ENCODE measurements at regions not wholly inside any gene's neighbourhood (a gene's known extent, or its start where the extent isn't known, plus 50 kb on each side); places are given as distances from the start of the nearest gene placed in this dataset.

DNA sequence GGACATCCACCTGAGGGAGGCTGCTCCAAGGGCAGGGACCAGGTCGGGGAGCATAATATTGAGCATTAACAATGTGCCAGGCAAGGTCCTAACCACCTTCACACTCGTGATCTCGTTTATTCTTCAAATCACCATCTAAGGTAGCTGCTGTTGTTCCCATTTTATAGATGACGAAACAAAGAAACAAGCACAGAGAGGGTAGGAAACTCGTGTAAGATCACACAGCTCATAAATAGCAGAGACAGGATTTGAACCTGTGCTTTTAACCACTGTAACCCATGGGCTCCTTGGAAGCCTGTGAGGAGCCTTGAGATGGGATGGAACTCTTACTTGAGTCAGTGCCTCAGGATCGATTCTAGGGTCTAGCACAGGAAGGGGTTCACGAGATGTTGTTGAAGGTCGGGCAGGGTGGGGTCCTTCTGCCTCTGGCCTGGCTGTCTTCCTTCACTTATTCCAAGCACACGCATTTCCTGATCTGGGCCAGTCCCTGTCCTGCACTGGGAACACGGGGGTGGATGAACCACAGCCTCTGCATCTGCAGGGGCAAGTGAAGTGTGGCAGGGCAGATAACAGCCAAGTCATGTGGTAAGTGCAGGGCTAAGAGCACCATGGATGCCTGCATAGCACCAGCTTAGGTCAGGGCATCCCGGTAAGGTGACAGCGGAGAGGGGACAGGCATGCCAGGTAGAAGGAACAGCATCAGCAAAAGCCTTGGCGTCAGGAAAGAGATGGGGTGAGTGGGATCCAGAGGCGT, 188.1 kb downstream of the MELK start:
- Histone ChIP-seq H3K27ac (no peak overlapping the region), H3K27me3 (ENCODE audit: insufficient read depth, low read depth) (peaks cover 32% of the 10 kb centered on the region; the same call in 1 of the 2 replicates), H3K36me3 (ENCODE audit: low read depth) (no peaks in the 10 kb centered on the region), H3K4me3 (no peak overlapping the region), H3F3A (ENCODE audit: insufficient read depth, low read depth) (no peaks in the 10 kb centered on the region), H3K9me3 (ENCODE audit: insufficient read depth, low read depth) (no peaks in the 10 kb centered on the region), H3K4me1 (replicated peaks; ENCODE audit: insufficient read depth) (no peaks in the 10 kb centered on the region), H3K79me2 (ENCODE audit: low read depth) (no peaks in the 10 kb centered on the region), H4K20me1 (ENCODE audit: insufficient read depth) (no peaks in the 10 kb centered on the region), H2AFZ (no peak overlapping the region), H3K9me2 (ENCODE audit: insufficient read depth) (no peaks in the 10 kb centered on the region), H3K4me2 (no peak overlapping the region)
- BruUV-seq (replicated peaks), result no TSS peak
- DNase-seq, result no peak
- CTCF ChIA-PET, result no interaction called here
- intact Hi-C loops (cut with micrococcal nuclease; ENCODE audit: unreplicated experiment), result no loop called here
- POLR2A ChIA-PET (ENCODE audit: unreplicated experiment), result no interaction called here
- TF ChIP-seq EZH2 (IDR thresholded peaks at IDR 0.05; ENCODE audit: low read depth), result no peak
- TF ChIP-seq, protein P1, sequence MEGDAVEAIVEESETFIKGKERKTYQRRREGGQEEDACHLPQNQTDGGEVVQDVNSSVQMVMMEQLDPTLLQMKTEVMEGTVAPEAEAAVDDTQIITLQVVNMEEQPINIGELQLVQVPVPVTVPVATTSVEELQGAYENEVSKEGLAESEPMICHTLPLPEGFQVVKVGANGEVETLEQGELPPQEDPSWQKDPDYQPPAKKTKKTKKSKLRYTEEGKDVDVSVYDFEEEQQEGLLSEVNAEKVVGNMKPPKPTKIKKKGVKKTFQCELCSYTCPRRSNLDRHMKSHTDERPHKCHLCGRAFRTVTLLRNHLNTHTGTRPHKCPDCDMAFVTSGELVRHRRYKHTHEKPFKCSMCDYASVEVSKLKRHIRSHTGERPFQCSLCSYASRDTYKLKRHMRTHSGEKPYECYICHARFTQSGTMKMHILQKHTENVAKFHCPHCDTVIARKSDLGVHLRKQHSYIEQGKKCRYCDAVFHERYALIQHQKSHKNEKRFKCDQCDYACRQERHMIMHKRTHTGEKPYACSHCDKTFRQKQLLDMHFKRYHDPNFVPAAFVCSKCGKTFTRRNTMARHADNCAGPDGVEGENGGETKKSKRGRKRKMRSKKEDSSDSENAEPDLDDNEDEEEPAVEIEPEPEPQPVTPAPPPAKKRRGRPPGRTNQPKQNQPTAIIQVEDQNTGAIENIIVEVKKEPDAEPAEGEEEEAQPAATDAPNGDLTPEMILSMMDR (conservative IDR thresholded peaks at IDR 0.05), result no peak

DNA sequence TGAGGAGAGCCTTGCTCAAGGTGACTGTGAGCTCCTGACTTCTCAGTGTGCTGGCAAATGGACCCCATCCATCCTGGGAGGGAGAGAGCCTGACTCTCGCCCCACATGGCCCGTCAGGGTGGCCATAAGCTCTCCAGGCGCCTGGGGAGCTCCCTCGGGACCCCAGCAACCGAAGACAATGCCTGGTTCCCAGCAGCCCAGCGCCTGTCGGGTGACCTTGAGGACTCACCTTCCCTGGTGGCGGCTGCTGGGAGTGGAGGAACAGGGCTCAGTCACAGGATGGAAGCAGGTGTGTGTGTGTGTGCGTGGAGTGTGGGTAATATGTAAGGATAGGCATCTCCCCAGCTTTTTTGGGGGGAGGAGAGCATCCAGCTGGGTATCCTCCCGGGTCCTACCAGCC, 190.3 kb downstream of the MELK start:
- Histone ChIP-seq H3K4me3 (no peak overlapping the region), H3K9me3 (ENCODE audit: insufficient read depth, low read depth) (no peaks in the 10 kb centered on the region), H3K4me2 (no peak overlapping the region), H3K27ac (no peak overlapping the region), H3K4me1 (replicated peaks; ENCODE audit: insufficient read depth) (no peaks in the 10 kb centered on the region), H4K20me1 (ENCODE audit: insufficient read depth) (no peaks in the 10 kb centered on the region), H2AFZ (no peak overlapping the region), H3K9me2 (ENCODE audit: insufficient read depth) (no peaks in the 10 kb centered on the region), H3F3A (ENCODE audit: insufficient read depth, low read depth) (no peaks in the 10 kb centered on the region), H3K36me3 (ENCODE audit: low read depth) (no peaks in the 10 kb centered on the region), H3K79me2 (ENCODE audit: low read depth) (no peaks in the 10 kb centered on the region), H3K27me3 (ENCODE audit: insufficient read depth, low read depth) (peaks cover 29% of the 10 kb centered on the region; the same call in 1 of the 2 replicates)
- TF ChIP-seq EZH2 (IDR thresholded peaks at IDR 0.05; ENCODE audit: low read depth), result no peak
- TF ChIP-seq, protein P1 (conservative IDR thresholded peaks at IDR 0.05), result no peak
- intact Hi-C loops (cut with micrococcal nuclease; ENCODE audit: unreplicated experiment), result no loop called here
- BruUV-seq (replicated peaks), result no TSS peak
- CTCF ChIA-PET, result no interaction called here
- POLR2A ChIA-PET (ENCODE audit: unreplicated experiment), result no interaction called here
- no peak for DNase-seq

DNA sequence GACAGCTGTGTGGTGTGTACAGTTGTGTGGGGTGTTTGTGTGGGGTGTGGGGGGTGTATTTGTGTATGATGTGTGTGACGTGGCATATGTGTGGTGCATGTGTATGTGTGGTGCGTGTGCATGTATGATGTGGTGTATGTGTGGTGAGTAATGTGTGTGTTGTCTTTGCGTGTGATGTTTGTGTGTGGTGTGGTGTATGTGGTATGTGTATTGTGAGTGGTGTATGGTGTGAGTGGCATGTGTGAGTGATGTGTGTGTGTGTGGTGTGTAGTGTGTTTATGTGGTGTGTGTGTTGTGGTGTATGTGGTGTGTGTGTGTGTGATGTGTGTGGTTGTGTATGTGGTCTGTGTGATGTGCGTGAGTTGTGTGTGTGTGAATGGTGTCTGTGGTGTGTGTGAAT, 191.1 kb downstream of the MELK start:
- Histone ChIP-seq H4K20me1 (ENCODE audit: insufficient read depth) (no peaks in the 10 kb centered on the region), H3K27ac (no peak overlapping the region), H3K4me3 (no peak overlapping the region), H3K4me1 (replicated peaks; ENCODE audit: insufficient read depth) (no peaks in the 10 kb centered on the region), H3F3A (ENCODE audit: insufficient read depth, low read depth) (no peaks in the 10 kb centered on the region), H3K9me2 (ENCODE audit: insufficient read depth) (no peaks in the 10 kb centered on the region), H3K4me2 (no peak overlapping the region), H3K27me3 (ENCODE audit: insufficient read depth, low read depth) (peaks cover 37% of the 10 kb centered on the region; the same call in 1 of the 2 replicates), H2AFZ (no peak overlapping the region), H3K9me3 (ENCODE audit: insufficient read depth, low read depth) (no peaks in the 10 kb centered on the region), H3K36me3 (ENCODE audit: low read depth) (no peaks in the 10 kb centered on the region), H3K79me2 (ENCODE audit: low read depth) (no peaks in the 10 kb centered on the region)
- intact Hi-C loops (cut with micrococcal nuclease; ENCODE audit: unreplicated experiment), result no loop called here
- no peak for DNase-seq
- CTCF ChIA-PET, result interaction anchor here (0.6 kb wide), 1 partner anchor 208 kb away, joined by 3 read pairs; no protein-coding TSS in a partner anchor
- no TSS peak for BruUV-seq (replicated peaks)
- TF ChIP-seq EZH2 (IDR thresholded peaks at IDR 0.05; ENCODE audit: low read depth), result no peak
- TF ChIP-seq, protein P1 (conservative IDR thresholded peaks at IDR 0.05), result no peak
- POLR2A ChIA-PET (ENCODE audit: unreplicated experiment), result no interaction called here

Data from PC-9 (cell line).